B cell (primary cell): ENCODE measurements at regions not wholly inside any gene's neighbourhood (a gene's known extent, or its start where the extent isn't known, plus 50 kb on each side); places are given as distances from the start of the nearest gene placed in this dataset.

Experiments
- ATAC-seq: fragments of 200-7000 bp; cut with Tn5 transposase; one replicate; pipeline ENCODE4 v1.10.0; 2021; ENCODE audit warnings: low read depth, mild to moderate bottlenecking, moderate number of reproducible peaks, moderate library complexity
- CTCF ChIA-PET: fragments of 350-600 bp; sonication (Branson Sonifier 250); formaldehyde crosslinking; loops from one replicate; lab custom pipeline; 2021; ENCODE audit warnings: antibody characterized with exemption, inconsistent platforms; lab: Charles Lee
- POLR2A ChIA-PET: fragments of 350-600 bp; sonication (Branson Sonifier 250); formaldehyde crosslinking; loops from one replicate; lab custom pipeline; 2021; ENCODE audit warnings: antibody characterized with exemption; lab: Charles Lee
- DNase-seq: peaks from one replicate; pipeline ENCODE4 v3.0.0; 2013
- H2AFZ ChIP-seq: 2 replicates; pipeline ENCODE4 v1.6.1; 2012; ENCODE audit warnings: mild to moderate bottlenecking, low read depth, low read length; ENCODE audit not compliant: insufficient read depth, poor library complexity, severe bottlenecking
- H3K27ac ChIP-seq, 2 donors: 1 replicate in 1 of 2; 2 replicates in 1 of 2; pipeline ENCODE4 v1.5.1; 2012 to 2013; ENCODE audit warnings: low read length in 2 of 2, mild to moderate bottlenecking in 2 of 2, moderate library complexity in 1 of 2
- H3K27me3 ChIP-seq, 4 experiments: fragments of 200-600 bp in 1 of 4; sonication (generic) in 1 of 4; replicated peaks in 1 of 4; 1 replicate in 2 of 4; 2 replicates in 2 of 4; pipeline versions ENCODE4 v1.6.1 to v1.7.0; 2013 to 2016; ENCODE audit warnings: low read length in 3 of 4, mild to moderate bottlenecking in 2 of 4, mixed read lengths in 1 of 4, moderate library complexity in 1 of 4; ENCODE audit not compliant: insufficient read depth in 4 of 4, control insufficient read depth in 3 of 4; ENCODE audit errors: control extremely low read depth in 1 of 4
- H3K36me3 ChIP-seq, 2 experiments: replicated peaks in 1 of 2; 1 replicate in 1 of 2; 2 replicates in 1 of 2; pipeline versions ENCODE4 v1.6.1 to v1.7.1; 2013; ENCODE audit warnings: low read length in 1 of 2; ENCODE audit not compliant: insufficient read depth in 2 of 2, control insufficient read depth in 1 of 2; ENCODE audit errors: control extremely low read depth in 1 of 2, extremely low read depth in 1 of 2
- H3K4me1 ChIP-seq, 2 donors: fragments of 200-600 bp in 1 of 2; sonication (generic) in 1 of 2; 1 replicate in 1 of 2; 2 replicates in 1 of 2; pipeline versions ENCODE4 v1.5.1 to v1.6.1; 2013 to 2017; ENCODE audit warnings: low read length in 2 of 2; ENCODE audit not compliant: control insufficient read depth in 2 of 2, insufficient read depth in 2 of 2
- H3K4me2 ChIP-seq: replicated peaks from 2 replicates; pipeline ENCODE3; 2012; ENCODE audit warnings: mild to moderate bottlenecking, low read depth, low read length; ENCODE audit not compliant: poor library complexity, severe bottlenecking
- H3K4me3 ChIP-seq, 5 experiments: fragments of 200-600 bp in 1 of 5; sonication (generic) in 1 of 5; 1 replicate in 3 of 5; 2 replicates in 2 of 5; pipeline versions ENCODE4 v1.5.1 to v1.7.0; 2011 to 2016; ENCODE audit warnings: low read length in 4 of 5, mild to moderate bottlenecking in 4 of 5, low read depth in 2 of 5, control low read depth in 1 of 5, moderate library complexity in 1 of 5; ENCODE audit not compliant: insufficient read depth in 1 of 5; ENCODE audit errors: control extremely low read depth in 1 of 5, extremely low read depth in 1 of 5
- H3K79me2 ChIP-seq: fragments of 200-600 bp; sonication (generic); one replicate; pipeline ENCODE4 v1.6.0; 2016; ENCODE audit warnings: low read length; ENCODE audit not compliant: control insufficient read depth, insufficient read depth
- H3K9ac ChIP-seq: fragments of 200-600 bp; sonication (generic); 2 replicates; pipeline ENCODE4 v1.6.1; 2017; ENCODE audit warnings: mild to moderate bottlenecking, low read length, moderate library complexity
- H3K9me3 ChIP-seq, 3 donors: one replicate each; pipeline versions ENCODE4 v1.6.1 to v1.7.1; 2013; ENCODE audit warnings: low read length in 2 of 3; ENCODE audit not compliant: control insufficient read depth in 2 of 3, insufficient read depth in 1 of 3; ENCODE audit errors: control extremely low read depth in 1 of 3
- H4K20me1 ChIP-seq: 2 replicates; pipeline ENCODE4 v1.6.0; 2012; ENCODE audit warnings: mild to moderate bottlenecking, low read length; ENCODE audit not compliant: insufficient read depth, control insufficient read depth, poor library complexity, severe bottlenecking
- H3K27ac Mint-ChIP-seq: one replicate; pipeline ENCODE4 v1.8.0; 2021; ENCODE audit warnings: mixed read lengths
- H3K27me3 Mint-ChIP-seq: one replicate; pipeline ENCODE4 v1.8.0; 2021; ENCODE audit warnings: mixed read lengths
- H3K4me1 Mint-ChIP-seq: one replicate; pipeline ENCODE4 v1.8.0; 2021; ENCODE audit warnings: mixed read lengths
- H3K4me3 Mint-ChIP-seq: one replicate; pipeline ENCODE4 v1.8.0; 2021; ENCODE audit warnings: mixed read lengths
- H3K9me3 Mint-ChIP-seq: one replicate; pipeline ENCODE4 v1.8.0; 2022; ENCODE audit warnings: mixed read lengths; ENCODE audit not compliant: insufficient read depth
- EZH2 ChIP-seq: IDR thresholded peaks from 2 replicates; pipeline ENCODE4 v1.6.1; 2012; ENCODE audit warnings: borderline replicate concordance, low read depth, mild to moderate bottlenecking, moderate library complexity, low read length; ENCODE audit not compliant: insufficient read depth, poor library complexity, severe bottlenecking
- WGBS: methylation state at CpG from one replicate; pipeline ENCODE4 v1.1.5; 2013; ENCODE audit warnings: missing lambda C conversion rate; ENCODE audit not compliant: insufficient coverage; 5-methylcytosine and 5-hydroxymethylcytosine counted together
- intact Hi-C: fragments of 100-400 bp; cut with micrococcal nuclease; formaldehyde crosslinking; loops from one replicate; pipeline ENCODE4 v1.10.0; 2022
- TF ChIP-seq, protein P1 (sequence below): fragments of 200-600 bp; IDR thresholded peaks from one replicate; pipeline ENCODE4 v1.8.0; 2022; ENCODE audit warnings: antibody characterized with exemption, mild to moderate bottlenecking

DNA sequence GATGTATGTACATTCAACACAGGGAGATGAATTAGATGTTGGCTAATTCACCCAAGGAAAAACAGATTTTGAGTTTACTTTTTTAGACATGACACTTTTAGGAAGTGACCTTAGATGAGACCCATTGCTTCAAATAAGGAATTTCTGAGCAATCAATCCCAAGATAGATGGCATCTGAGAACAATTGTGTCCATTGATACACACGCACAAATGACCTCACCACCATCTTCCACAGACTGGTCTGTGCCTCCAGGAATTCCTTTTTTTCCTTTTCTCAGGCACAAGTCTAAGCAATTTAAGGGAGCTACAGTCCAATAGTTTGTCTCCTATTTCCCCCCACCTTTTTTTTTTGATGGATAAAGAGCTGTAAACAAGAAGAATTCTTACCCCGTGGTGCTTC is 265.3 kb downstream of the TBL1XR1 start:
- H4K20me1 ChIP-seq, result no peaks in the 10 kb centered on the region
- TF ChIP-seq EZH2, result no peak
- TF ChIP-seq, protein P1, sequence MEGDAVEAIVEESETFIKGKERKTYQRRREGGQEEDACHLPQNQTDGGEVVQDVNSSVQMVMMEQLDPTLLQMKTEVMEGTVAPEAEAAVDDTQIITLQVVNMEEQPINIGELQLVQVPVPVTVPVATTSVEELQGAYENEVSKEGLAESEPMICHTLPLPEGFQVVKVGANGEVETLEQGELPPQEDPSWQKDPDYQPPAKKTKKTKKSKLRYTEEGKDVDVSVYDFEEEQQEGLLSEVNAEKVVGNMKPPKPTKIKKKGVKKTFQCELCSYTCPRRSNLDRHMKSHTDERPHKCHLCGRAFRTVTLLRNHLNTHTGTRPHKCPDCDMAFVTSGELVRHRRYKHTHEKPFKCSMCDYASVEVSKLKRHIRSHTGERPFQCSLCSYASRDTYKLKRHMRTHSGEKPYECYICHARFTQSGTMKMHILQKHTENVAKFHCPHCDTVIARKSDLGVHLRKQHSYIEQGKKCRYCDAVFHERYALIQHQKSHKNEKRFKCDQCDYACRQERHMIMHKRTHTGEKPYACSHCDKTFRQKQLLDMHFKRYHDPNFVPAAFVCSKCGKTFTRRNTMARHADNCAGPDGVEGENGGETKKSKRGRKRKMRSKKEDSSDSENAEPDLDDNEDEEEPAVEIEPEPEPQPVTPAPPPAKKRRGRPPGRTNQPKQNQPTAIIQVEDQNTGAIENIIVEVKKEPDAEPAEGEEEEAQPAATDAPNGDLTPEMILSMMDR, result no peak
- H3K79me2 ChIP-seq, result no peaks in the 10 kb centered on the region
- H3K9me3 ChIP-seq, result no peaks in the 10 kb centered on the region
- no peak for ATAC-seq
- H3K4me1 Mint-ChIP-seq, result no peaks in the 10 kb centered on the region
- no peak overlapping the region for H3K4me2 ChIP-seq
- no peaks in the 10 kb centered on the region for H3K9me3 Mint-ChIP-seq
- H3K9ac ChIP-seq, result no peak overlapping the region
- peaks cover 2% of the 10 kb centered on the region for H3K27me3 Mint-ChIP-seq
- 100% methylated on average over 1 of the region's 2 CpGs for WGBS
- no peak overlapping the region for H3K4me3 Mint-ChIP-seq
- H3K27ac ChIP-seq, result no peak overlapping the region
- no peaks in the 10 kb centered on the region for H3K36me3 ChIP-seq
- no peak for DNase-seq
- no peak overlapping the region for H3K27ac Mint-ChIP-seq
- no peaks in the 10 kb centered on the region for H3K4me1 ChIP-seq
- no peak overlapping the region for H2AFZ ChIP-seq
- ChIA-PET POLR2A (interaction anchor here (0.6 kb wide), 1 partner anchor 456 kb away, joined by 3 read pairs; no protein-coding TSS in a partner anchor), CTCF (no interaction called here)
- intact Hi-C loops, result no loop called here
- no peak overlapping the region for H3K4me3 ChIP-seq
- no peaks in the 10 kb centered on the region for H3K27me3 ChIP-seq

DNA sequence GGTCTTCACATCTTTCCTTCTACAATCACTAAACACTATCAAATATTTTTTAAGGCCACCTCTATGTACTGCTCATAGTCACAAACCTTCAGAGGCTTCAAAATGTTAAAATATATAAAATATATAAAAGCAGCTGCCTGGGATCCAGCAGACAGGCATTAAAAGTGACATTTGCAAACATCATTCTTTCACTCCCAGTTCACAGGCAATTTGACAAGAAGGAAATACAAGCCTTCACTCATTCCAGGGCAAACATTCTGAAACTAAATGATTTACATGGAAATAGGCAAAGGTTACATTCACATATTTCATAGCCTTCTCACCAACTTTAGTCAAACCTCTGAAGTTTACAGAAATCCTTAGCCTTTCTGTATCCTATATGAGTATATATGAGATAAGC is 266.3 kb downstream of the TBL1XR1 start:
- Mint-ChIP-seq H3K9me3 (no peaks in the 10 kb centered on the region), H3K4me3 (no peak overlapping the region), H3K27me3 (no peaks in the 10 kb centered on the region), H3K27ac (no peak overlapping the region), H3K4me1 (no peaks in the 10 kb centered on the region)
- no peaks in the 10 kb centered on the region for H3K79me2 ChIP-seq
- H3K4me1 ChIP-seq, result no peaks in the 10 kb centered on the region
- no peak overlapping the region for H3K27ac ChIP-seq
- no peaks in the 10 kb centered on the region for H4K20me1 ChIP-seq
- ATAC-seq, result no peak
- no peak overlapping the region for H2AFZ ChIP-seq
- no peaks in the 10 kb centered on the region for H3K36me3 ChIP-seq
- ChIA-PET POLR2A (no interaction called here), CTCF (no interaction called here)
- TF ChIP-seq EZH2, result no peak
- TF ChIP-seq, protein P1, result no peak
- H3K4me3 ChIP-seq, result no peak overlapping the region
- intact Hi-C loops, result no loop called here
- peaks cover 0 to 3% (median 0%) of the 10 kb centered on the region in 4 experiments for H3K27me3 ChIP-seq
- no peaks in the 10 kb centered on the region for H3K9me3 ChIP-seq
- no peak overlapping the region for H3K4me2 ChIP-seq
- no peak for DNase-seq
- H3K9ac ChIP-seq, result no peak overlapping the region
